ENCODE measurements at regions not wholly inside any gene's neighbourhood (a gene's known extent, or its start where the extent isn't known, plus 50 kb on each side); places are given as distances from the start of the nearest gene placed in this dataset.

- BruUV-seq (replicated peaks), result no TSS peak
- DNase-seq (ENCODE audit: low spot score) (no peak), FAIRE-seq (no peak), ATAC-seq (no peak)
- Histone ChIP-seq H3K79me2 (ENCODE audit: insufficient read depth, low read length) (no peaks in the 10 kb centered on the region), H3K27ac (ENCODE audit: extremely low read length, insufficient read depth, low read length) (no peak overlapping the region), H4K20me1 (ENCODE audit: insufficient read depth, low read length) (no peaks in the 10 kb centered on the region), H2AFZ (ENCODE audit: low read length) (no peak overlapping the region), H3K4me1 (ENCODE audit: insufficient read depth, low read length) (no peaks in the 10 kb centered on the region), H3K9ac (ENCODE audit: insufficient read depth, low read depth, low read length) (no peak overlapping the region), H3K36me3 (replicated peaks in 1 of 2; ENCODE audit: control insufficient read depth in 1 of 2, insufficient read depth in 2 of 2, low read length in 2 of 2) (no peaks in the 10 kb centered on the region), H3K9me3 (ENCODE audit: low read length) (no peaks in the 10 kb centered on the region), H3K4me3 (replicated peaks in 1 of 3; ENCODE audit: insufficient read depth in 1 of 3, low read depth in 2 of 3, low read length in 3 of 3) (no peak overlapping the region), H3K4me2 (ENCODE audit: low read depth, low read length) (no peak overlapping the region), H3K27me3 (ENCODE audit: control insufficient read depth in 1 of 2, insufficient read depth in 2 of 2, low read length in 2 of 2) (no peaks in the 10 kb centered on the region)
- ChIA-PET POLR2A (no interaction called here), CTCF (ENCODE audit: low intra/inter-chr PET ratio, low total read pairs) (no interaction called here)
- no peak for TF ChIP-seq ZNF674 (CRISPR knock-in tag; IDR thresholded peaks at IDR 0.05; ENCODE audit: low read depth)
- TF ChIP-seq JUN (CRISPR knock-in tag; IDR thresholded peaks at IDR 0.05), result no peak
- TF ChIP-seq JDP2 (CRISPR knock-in tag; IDR thresholded peaks at IDR 0.05; ENCODE audit: borderline replicate concordance), result no peak
- TF ChIP-seq MAX (IDR thresholded peaks at IDR 0.05), result no peak
- no peak for TF ChIP-seq ZNF580 (CRISPR knock-in tag; IDR thresholded peaks at IDR 0.05; ENCODE audit: borderline replicate concordance, low read depth)
- TF ChIP-seq TIGD3 (CRISPR knock-in tag; IDR thresholded peaks at IDR 0.05; ENCODE audit: borderline replicate concordance), result no peak
- no peak for TF ChIP-seq KDM4B (CRISPR knock-in tag; IDR thresholded peaks at IDR 0.05)
- no peak for TF ChIP-seq KLF6 (CRISPR knock-in tag; IDR thresholded peaks at IDR 0.05)
- no peak for TF ChIP-seq SUZ12 (IDR thresholded peaks at IDR 0.05; ENCODE audit: low read depth, low read length)
- TF ChIP-seq BATF2 (CRISPR knock-in tag; IDR thresholded peaks at IDR 0.05), result no peak
- no peak for TF ChIP-seq TRIM24 (CRISPR knock-in tag; IDR thresholded peaks at IDR 0.05)
- TF ChIP-seq ZNF550 (CRISPR knock-in tag; IDR thresholded peaks at IDR 0.05; ENCODE audit: borderline replicate concordance), result no peak
- TF ChIP-seq ZNF816 (CRISPR knock-in tag; IDR thresholded peaks at IDR 0.05; ENCODE audit: borderline replicate concordance), result no peak
- no peak for TF ChIP-seq ZNF597 (CRISPR knock-in tag; IDR thresholded peaks at IDR 0.05)
- TF ChIP-seq MIXL1 (CRISPR knock-in tag; IDR thresholded peaks at IDR 0.05), result no peak
- no peak for TF ChIP-seq SRSF4 (IDR thresholded peaks at IDR 0.05; ENCODE audit: low read depth, low read length, poor library complexity, severe bottlenecking)
- intact Hi-C loops (cut with micrococcal nuclease; ENCODE audit: unreplicated experiment) (no loop called here), in situ Hi-C loops (cut with HindIII; ENCODE audit: extremely low pct_ligation_motif_present, low pct_unique_long_range_greater_than_20kb) (no loop called here)
- 89% methylated on average over 1 of the region's 1 CpG for WGBS (ENCODE audit: low lambda C conversion rate)
Observed at GRCh38 chr5:128777052-128777451, 188.2 kb upstream of the SLC27A6 start.

Measured in HepG2 (cell line).